ENCODE measurements at regions not wholly inside any gene's neighbourhood (a gene's known extent, or its start where the extent isn't known, plus 50 kb on each side); places are given as distances from the start of the nearest gene placed in this dataset.

DNA sequence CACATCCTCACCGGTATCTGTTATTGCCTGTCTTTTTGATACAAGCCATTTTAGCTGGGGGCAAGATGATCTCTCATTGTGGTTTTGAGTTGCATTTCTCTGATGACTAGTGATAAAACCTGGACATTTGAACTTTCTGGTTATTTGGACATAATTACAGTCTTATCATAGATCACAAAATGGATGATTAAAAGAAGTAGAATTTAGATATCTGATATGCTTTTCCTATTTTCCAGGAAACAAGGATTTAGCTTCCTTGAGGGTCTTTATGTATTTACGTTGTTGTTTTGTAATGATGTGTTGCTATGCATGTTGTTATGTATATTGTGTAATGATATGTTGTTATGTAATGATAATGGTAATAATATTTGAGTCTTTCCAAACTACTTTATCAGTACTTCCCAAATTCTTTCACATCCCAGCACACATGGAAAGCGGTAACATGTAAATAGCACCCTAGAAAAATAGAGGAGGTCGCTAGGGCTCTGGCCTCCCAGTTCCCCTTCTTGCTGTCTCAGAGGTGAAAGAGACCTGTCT lies 53.8 kb downstream of the GJD2 start:
- intact Hi-C loops (cut with DNase I), result loop anchor here (10.0 kb wide), 1 partner anchor 214 kb away; no protein-coding TSS in a partner anchor
- DNase-seq, result no peak
- no peak for ATAC-seq (ENCODE audit: poor library complexity)

- DNase-seq, result no peak
- intact Hi-C loops (cut with DNase I), result loop anchor here (10.0 kb wide), 1 partner anchor 215 kb away; no protein-coding TSS in a partner anchor
- ATAC-seq (ENCODE audit: poor library complexity), result no peak
Measured at GRCh38 chr15:34699968-34700640, 54.7 kb downstream of the GJD2 start.

- DNase-seq (no peak), ATAC-seq (ENCODE audit: poor library complexity) (no peak)
- intact Hi-C loops (cut with DNase I), result no loop called here
Measured at GRCh38 chr15:34696506-34696905, 58.3 kb downstream of the GJD2 start.

- intact Hi-C loops (cut with DNase I), result no loop called here
- DNase-seq (no peak), ATAC-seq (ENCODE audit: poor library complexity) (no peak)
Measured at GRCh38 chr15:34693053-34693744, 61.6 kb downstream of the GJD2 start.

DNA sequence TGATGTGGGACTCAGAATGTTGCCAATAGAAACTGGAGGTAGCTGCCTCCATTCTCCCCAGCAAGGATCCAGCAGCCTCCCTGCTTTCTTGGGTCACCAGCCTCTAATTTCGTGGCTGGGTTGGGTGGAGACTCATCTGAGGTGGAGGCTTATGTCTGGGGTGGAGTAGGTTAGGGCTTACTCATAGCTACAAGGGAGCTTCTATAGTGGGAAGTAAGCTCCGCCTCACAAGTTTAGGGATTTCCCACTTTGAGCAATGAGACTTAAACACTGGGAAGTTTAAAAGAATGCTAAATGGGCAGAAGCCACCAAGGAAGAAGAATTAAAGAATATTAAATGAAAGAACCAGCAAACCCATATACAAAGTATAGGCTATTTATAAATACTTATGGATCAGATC lies 63.8 kb downstream of the GJD2 start:
- DNase-seq (no peak), ATAC-seq (ENCODE audit: poor library complexity) (no peak)
- intact Hi-C loops (cut with DNase I), result no loop called here

GRCh38 chr15:34688699-34689098 lies 66.1 kb downstream of the GJD2 start:
- ATAC-seq (ENCODE audit: poor library complexity) (no peak), DNase-seq (no peak)
- intact Hi-C loops (cut with DNase I), result no loop called here

DNA sequence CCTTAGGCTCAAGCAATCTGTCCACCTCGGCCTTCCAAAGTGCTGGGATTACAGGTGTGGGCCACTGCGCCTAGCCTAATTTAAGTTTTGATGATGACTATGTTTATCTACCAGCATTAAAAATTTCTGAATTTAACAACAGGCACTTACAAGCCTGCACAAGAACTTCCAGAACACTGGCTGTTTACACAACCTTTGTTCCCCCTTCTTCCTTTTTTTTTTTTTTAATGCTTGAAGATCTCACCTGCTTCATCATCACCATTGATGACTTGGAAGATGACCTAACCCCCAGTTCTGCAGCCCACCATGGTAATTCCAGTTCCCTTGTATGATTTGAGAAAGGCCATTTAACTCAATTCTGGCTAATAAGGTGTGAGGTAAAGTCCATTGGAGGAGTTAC lies 70.4 kb downstream of the GJD2 start:
- no peak for ATAC-seq (ENCODE audit: poor library complexity)
- intact Hi-C loops (cut with DNase I), result no loop called here
- no peak for DNase-seq

GRCh38 chr15:34682674-34683073 lies 72.1 kb downstream of the GJD2 start:
- no peak for DNase-seq
- intact Hi-C loops (cut with DNase I), result no loop called here
- ATAC-seq (ENCODE audit: poor library complexity), result no peak

DNA sequence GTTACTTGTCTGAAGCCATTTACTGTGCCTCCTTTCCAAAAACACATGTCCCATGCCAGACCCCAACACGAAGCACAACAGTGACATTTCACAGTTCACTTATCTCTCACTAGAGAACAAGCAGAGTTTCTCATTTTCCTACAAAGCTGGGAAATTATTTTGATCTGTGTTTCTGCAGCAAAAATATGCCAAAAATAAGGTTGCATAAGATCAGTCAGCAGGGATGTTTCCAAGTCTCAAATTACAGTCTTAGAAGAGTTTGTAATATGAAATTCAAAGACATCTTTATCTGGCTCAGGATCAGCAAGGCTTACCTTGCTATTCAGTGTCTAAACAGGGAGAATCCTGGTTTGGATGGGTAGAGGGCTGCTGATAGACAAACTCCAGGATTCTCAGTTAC lies 75.5 kb downstream of the GJD2 start:
- ATAC-seq (ENCODE audit: poor library complexity) (no peak), DNase-seq (no peak)
- intact Hi-C loops (cut with DNase I), result no loop called here

DNA sequence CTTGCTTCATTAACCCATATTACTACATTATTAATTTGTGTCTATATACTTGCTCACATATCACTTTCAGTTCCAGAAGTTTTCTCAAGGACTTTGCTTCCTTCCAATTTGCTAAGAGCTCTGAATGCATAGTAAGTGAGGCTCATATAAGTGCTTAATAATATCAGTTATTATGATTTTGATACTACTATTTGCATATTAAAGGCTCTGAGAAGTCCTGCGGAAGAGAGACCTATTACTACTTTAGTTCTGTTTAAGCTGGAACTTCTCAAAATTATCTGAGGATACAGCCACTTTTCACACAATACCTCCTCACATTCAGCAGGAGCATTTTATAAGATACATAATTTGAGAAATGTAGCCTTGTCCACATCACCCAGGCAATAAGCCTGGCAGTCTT lies 81.6 kb downstream of the GJD2 start:
- DNase-seq, result no peak
- no peak for ATAC-seq (ENCODE audit: poor library complexity)
- intact Hi-C loops (cut with DNase I), result no loop called here

GRCh38 chr15:34665498-34666116 lies 82.2 kb upstream of the GOLGA8B start:
- no peak for ATAC-seq (ENCODE audit: poor library complexity)
- no peak for DNase-seq
- intact Hi-C loops (cut with DNase I), result no loop called here

GRCh38 chr15:34664418-34664817 lies 81.0 kb upstream of the GOLGA8B start:
- DNase-seq (no peak), ATAC-seq (ENCODE audit: poor library complexity) (no peak)
- intact Hi-C loops (cut with DNase I), result no loop called here

DNA sequence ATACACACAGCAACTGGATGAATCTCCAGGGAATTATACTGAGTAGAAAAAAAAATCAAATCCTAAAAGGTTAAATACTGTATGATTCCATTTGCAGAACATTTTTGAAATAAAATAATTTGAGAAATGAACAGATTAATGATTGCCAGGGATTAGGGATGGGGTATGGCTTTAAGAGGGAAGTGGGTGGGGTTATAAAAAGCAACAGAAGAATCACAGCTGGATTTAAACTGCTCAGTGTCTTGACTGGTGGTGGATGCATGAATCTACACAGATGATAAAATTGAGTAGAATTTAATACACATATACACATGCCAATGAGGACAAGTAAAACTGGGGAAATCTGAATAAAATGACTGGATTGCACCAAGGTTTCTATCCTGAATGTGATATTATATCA lies 79.7 kb upstream of the GOLGA8B start:
- intact Hi-C loops (cut with DNase I), result no loop called here
- ATAC-seq (ENCODE audit: poor library complexity) (no peak), DNase-seq (no peak)

DNA sequence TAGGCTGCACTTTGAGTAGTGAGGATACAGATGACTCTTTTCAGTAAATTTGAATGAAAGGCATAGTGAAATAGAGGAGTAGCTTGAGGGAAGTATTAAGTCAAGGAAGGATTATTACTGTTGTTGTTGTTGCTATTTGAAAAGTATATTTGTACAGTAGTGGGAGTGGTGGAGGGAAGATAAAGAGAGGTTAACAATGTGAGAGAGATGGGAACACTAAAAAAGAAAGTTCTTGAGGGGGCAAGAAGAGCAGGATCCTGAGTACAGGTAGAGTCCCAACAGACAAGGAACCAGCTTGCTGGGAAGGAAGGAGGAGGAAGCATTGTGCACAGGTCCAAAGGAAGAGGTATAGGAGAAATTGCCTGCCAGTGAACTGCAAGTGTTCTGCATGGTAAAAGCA lies 75.6 kb upstream of the GOLGA8B start:
- intact Hi-C loops (cut with DNase I), result no loop called here
- no peak for DNase-seq
- ATAC-seq (ENCODE audit: poor library complexity), result no peak

DNA sequence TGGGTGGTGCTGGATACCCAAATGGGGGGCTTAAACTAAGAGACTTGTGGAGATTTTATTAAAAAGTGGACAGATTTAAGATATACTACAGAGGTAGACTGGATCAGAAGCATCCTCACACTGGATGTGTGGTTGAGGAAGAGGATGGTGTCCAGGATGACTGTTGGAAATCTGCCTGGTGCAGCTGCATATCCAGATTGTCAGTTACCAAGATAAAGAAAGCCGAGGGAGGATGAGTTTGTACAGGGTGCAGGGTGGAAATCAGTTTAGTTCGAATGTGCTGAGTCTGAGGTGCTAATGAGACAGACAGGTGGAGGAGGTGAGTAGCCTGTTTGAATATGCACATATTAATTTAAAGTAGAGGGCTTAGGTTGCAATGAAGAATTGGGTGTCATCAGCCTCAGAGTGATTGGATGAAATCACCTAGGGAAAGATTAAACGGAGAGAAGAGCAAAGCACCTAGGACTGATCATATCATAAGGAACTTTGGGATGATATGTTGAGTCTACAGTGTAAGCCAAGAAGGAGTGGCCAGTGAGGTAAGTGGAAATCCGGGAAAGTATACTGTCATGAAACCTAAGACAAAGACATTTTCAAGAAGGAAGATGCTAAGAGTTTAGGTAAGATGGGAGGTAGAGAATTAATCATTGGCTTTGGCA lies 74.1 kb upstream of the GOLGA8B start:
- no peak for DNase-seq
- no peak for ATAC-seq (ENCODE audit: poor library complexity)
- intact Hi-C loops (cut with DNase I), result no loop called here

GRCh38 chr15:34656005-34656796 lies 72.8 kb upstream of the GOLGA8B start:
- DNase-seq, result no peak
- no peak for ATAC-seq (ENCODE audit: poor library complexity)
- intact Hi-C loops (cut with DNase I), result no loop called here

DNA sequence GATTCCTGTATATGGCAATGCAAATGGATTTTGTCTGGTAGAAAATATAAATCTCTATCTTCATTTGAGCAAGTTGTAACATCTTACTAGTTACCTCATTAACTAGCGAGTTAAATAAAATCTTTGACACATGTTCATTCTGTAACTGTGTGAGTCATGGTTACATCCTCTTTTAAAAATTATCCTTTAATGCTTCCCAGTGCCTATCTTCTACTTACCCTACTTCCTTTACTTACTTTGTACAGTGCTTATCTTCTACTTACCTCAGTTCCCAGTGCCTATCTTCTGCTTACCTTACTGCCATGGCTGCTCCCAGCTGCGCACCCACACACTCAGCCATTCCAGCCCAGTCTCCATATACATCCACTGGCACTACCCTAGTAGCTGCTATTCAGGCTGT lies 71.9 kb upstream of the GOLGA8B start:
- ATAC-seq (ENCODE audit: poor library complexity) (no peak), DNase-seq (no peak)
- intact Hi-C loops (cut with DNase I), result no loop called here

DNA sequence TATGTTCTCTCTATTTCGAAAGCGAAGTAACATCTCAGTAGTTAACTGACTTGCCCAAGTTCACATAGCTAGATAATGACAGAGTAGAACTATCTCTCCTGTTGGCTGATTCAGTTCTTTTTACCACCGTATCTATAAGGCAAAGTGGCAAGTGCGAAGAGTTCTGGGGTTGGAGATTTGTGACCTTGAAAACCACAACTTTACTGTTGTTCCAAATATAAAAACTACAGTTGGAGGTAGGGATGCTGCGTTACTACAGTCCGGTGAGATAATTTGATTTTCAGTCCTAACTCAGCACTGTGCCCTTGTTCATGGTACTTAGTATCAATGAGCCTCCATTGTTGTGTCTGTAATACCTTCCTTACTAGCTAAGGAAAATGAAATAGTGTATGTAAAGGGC lies 71.2 kb upstream of the GOLGA8B start:
- DNase-seq (no peak), ATAC-seq (ENCODE audit: poor library complexity) (no peak)
- intact Hi-C loops (cut with DNase I), result no loop called here

- intact Hi-C loops (cut with DNase I), result no loop called here
- ATAC-seq (ENCODE audit: poor library complexity), result no peak
- no peak for DNase-seq
Measured at GRCh38 chr15:34653992-34654391, 70.5 kb upstream of the GOLGA8B start.

Data from Right ventricle myocardium superior (tissue), 1 donor.